IMR-90 (cell line): ENCODE measurements at regions not wholly inside any gene's neighbourhood (a gene's known extent, or its start where the extent isn't known, plus 50 kb on each side); places are given as distances from the start of the nearest gene placed in this dataset.

ENCODE experiments used
- CEBPB ChIP-seq: IDR thresholded peaks from 2 replicates; pipeline ENCODE4 v1.6.1; 2012; ENCODE audit warnings: low read depth, low read length, improper control_type of control experiment
- CHD1 ChIP-seq: IDR thresholded peaks from 2 replicates; pipeline ENCODE4 v1.6.1; 2012; ENCODE audit warnings: low read depth, low read length, improper control_type of control experiment
- FOS ChIP-seq: fragments of 150-350 bp; IDR thresholded peaks from 2 replicates; pipeline ENCODE4 v1.6.1; 2016; ENCODE audit warnings: low read depth, low read length
- MXI1 ChIP-seq: IDR thresholded peaks from 2 replicates; pipeline ENCODE4 v1.6.1; 2012; ENCODE audit warnings: low read depth, mild to moderate bottlenecking, low read length, moderate library complexity, borderline replicate concordance
- POLR2A ChIP-seq: IDR thresholded peaks from 2 replicates; pipeline ENCODE4 v1.6.1; 2012; ENCODE audit warnings: mild to moderate bottlenecking, low read depth, low read length
- TF ChIP-seq, protein P1 (sequence below): conservative IDR thresholded peaks from 2 replicates; pipeline ENCODE4 v1.5.1; 2012; ENCODE audit warnings: mild to moderate bottlenecking, low read depth, low read length, improper control_type of control experiment
- TF ChIP-seq, protein P2 (sequence below): fragments of 150-350 bp; IDR thresholded peaks from 2 replicates; pipeline ENCODE4 v1.6.1; 2017; ENCODE audit warnings: mild to moderate bottlenecking, antibody characterized with exemption, low read length, low read depth
- TF ChIP-seq, protein P3 (sequence below): fragments of 150-350 bp; IDR thresholded peaks from 2 replicates; pipeline ENCODE4 v1.6.1; 2016; ENCODE audit warnings: low read depth, mild to moderate bottlenecking, low read length, moderate library complexity, borderline replicate concordance

GRCh38 chr5:21219966-21220365 lies 1232.0 kb upstream of the CDH18 start:
- TF ChIP-seq, protein P1, sequence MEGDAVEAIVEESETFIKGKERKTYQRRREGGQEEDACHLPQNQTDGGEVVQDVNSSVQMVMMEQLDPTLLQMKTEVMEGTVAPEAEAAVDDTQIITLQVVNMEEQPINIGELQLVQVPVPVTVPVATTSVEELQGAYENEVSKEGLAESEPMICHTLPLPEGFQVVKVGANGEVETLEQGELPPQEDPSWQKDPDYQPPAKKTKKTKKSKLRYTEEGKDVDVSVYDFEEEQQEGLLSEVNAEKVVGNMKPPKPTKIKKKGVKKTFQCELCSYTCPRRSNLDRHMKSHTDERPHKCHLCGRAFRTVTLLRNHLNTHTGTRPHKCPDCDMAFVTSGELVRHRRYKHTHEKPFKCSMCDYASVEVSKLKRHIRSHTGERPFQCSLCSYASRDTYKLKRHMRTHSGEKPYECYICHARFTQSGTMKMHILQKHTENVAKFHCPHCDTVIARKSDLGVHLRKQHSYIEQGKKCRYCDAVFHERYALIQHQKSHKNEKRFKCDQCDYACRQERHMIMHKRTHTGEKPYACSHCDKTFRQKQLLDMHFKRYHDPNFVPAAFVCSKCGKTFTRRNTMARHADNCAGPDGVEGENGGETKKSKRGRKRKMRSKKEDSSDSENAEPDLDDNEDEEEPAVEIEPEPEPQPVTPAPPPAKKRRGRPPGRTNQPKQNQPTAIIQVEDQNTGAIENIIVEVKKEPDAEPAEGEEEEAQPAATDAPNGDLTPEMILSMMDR: no peak
- TF ChIP-seq, protein P2, sequence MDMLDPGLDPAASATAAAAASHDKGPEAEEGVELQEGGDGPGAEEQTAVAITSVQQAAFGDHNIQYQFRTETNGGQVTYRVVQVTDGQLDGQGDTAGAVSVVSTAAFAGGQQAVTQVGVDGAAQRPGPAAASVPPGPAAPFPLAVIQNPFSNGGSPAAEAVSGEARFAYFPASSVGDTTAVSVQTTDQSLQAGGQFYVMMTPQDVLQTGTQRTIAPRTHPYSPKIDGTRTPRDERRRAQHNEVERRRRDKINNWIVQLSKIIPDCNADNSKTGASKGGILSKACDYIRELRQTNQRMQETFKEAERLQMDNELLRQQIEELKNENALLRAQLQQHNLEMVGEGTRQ: no peak
- TF ChIP-seq, protein P3, sequence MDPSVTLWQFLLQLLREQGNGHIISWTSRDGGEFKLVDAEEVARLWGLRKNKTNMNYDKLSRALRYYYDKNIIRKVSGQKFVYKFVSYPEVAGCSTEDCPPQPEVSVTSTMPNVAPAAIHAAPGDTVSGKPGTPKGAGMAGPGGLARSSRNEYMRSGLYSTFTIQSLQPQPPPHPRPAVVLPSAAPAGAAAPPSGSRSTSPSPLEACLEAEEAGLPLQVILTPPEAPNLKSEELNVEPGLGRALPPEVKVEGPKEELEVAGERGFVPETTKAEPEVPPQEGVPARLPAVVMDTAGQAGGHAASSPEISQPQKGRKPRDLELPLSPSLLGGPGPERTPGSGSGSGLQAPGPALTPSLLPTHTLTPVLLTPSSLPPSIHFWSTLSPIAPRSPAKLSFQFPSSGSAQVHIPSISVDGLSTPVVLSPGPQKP: no peak
- TF ChIP-seq MXI1 (no peak), CHD1 (no peak), POLR2A (no peak), CEBPB (no peak), FOS (no peak)
